ENCODE measurements at regions not wholly inside any gene's neighbourhood (a gene's known extent, or its start where the extent isn't known, plus 50 kb on each side); places are given as distances from the start of the nearest gene placed in this dataset.

GRCh38 chr12:27907766-27908165 lies 64.8 kb downstream of the PTHLH start:
- no peak for DNase-seq (ENCODE audit: low read depth, low spot score)

GRCh38 chr12:27906658-27907473 lies 65.7 kb downstream of the PTHLH start:
- DNase-seq (ENCODE audit: low read depth, low spot score): no peak

- no peak for DNase-seq (ENCODE audit: low read depth, low spot score)
Observed at GRCh38 chr12:27906127-27906500, 66.4 kb downstream of the PTHLH start.

GRCh38 chr12:27905285-27906126 lies 67.0 kb downstream of the PTHLH start:
- peak; percentile 26 for DNase-seq (ENCODE audit: low read depth, low spot score)

GRCh38 chr12:27902651-27903050 lies 69.9 kb downstream of the PTHLH start:
- no peak for DNase-seq (ENCODE audit: low read depth, low spot score)

- no peak for DNase-seq (ENCODE audit: low read depth, low spot score)
Observed at GRCh38 chr12:27901959-27902358, 70.6 kb downstream of the PTHLH start.

DNA sequence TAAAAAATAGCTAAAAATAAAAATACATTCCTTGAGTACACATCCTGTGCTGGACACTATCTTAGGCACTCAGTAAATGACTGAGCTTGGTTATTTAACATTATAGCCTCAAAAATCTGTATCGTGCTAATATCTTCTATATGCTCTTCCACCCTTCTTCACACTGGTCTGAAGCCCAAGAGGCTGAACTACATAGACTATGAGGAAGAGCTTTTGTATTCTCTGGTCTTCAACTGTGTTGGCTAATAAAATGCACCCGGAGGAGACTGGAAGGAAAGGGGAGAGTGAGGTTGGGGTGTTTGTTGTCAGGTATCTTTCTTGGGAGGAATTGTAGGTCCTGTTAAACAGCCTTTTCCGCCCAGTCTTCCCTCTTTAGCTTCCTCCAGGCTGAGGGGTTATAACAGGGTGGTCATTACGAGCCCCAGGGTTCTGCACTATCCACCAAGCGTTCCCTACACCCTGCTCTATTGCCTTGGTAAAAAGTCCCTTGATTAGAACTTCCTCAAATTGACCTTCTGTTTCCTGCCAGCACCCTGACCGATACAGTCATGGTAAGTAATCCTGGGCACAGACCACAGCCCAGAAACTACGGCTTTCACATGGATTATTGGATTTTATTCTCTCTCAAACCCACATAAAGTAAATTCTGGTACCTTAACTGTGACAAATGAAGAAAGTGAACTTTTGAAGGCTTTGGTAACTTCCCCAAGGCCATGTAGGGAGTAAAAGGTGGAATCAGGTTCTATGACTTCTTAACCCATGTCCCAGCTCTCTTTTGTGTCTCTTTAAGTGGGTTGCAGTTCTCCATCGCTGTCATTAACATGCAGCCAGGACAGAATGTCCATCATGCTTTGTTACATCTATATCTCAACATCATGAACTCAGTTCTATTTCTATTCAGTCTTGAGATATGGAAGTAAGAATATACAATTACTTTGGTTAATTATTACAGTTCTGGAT lies 71.3 kb downstream of the PTHLH start:
- no peak for DNase-seq (ENCODE audit: low read depth, low spot score)

DNA sequence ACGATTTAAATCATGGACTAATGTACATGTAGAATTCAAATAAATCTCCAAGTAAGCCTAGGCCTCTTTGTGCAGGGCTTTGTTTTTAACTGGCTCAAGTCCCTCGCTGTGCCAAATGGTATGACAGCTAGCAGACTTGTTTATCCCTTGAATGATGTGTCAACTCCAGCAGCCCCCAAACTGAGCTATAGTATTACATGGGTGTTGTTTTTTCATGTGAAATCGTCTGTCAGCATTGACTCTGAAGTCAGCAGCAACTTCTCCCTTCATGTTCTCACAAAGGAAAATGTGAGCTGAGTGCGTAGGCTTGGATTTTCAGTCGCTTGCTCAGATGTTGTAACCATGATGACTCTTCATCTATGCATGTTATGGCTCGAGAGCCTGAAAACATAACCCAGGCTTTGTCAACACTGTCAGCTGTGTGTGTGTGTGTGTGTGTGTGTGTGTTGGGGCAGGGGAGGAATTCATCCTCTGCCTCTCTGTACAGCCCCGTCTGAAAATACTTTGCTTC lies 73.3 kb downstream of the PTHLH start:
- DNase-seq (ENCODE audit: low read depth, low spot score): no peak

DNA sequence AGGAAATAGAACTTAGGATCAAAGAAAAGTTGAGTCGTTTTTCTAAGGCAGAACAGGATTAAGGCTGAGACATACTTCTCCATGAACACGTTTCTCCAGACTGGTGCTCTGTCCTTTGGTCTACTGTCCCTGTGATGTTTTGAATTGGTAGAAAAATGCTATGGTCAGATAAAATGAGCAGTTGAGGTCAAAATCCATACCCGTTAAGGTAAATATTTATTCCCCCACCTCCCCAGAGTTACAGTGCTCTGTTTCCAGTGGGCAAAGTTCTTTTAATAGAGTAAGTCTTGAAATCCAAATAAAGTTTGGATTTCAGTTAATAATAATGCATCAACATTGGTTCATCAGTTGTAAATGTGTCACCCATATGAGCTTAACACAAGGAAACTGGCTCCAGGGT lies 74.5 kb downstream of the PTHLH start:
- DNase-seq (ENCODE audit: low read depth, low spot score): no peak

- DNase-seq (ENCODE audit: low read depth, low spot score): no peak
Observed at GRCh38 chr12:27896419-27896990, 76.0 kb downstream of the PTHLH start.

GRCh38 chr12:27894309-27894708 lies 78.2 kb downstream of the PTHLH start:
- DNase-seq (ENCODE audit: low read depth, low spot score): no peak

DNA sequence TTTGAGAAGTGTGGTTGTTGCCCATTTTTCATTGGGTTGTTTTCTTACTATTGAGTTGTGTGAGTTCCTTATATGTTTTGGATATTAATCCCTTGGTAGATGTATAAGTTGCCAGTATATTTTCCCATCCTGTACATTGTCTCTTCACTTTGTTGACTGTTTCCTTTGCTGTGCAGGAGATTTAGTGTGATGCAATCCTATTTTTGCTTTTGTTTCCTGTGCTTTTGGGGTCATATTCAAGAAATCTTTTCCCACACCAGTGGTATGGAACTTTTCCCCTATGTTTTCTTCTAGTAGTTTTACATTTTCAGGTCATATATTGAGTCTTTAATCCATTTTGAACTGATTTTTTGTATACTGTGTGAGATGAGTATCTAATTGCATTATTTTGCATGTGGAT lies 92.8 kb downstream of the PTHLH start:
- no peak for DNase-seq (ENCODE audit: low read depth, low spot score)

- no peak for DNase-seq (ENCODE audit: low read depth, low spot score)
Observed at GRCh38 chr12:27875677-27876076, 95.6 kb upstream of the MANSC4 start.

DNA sequence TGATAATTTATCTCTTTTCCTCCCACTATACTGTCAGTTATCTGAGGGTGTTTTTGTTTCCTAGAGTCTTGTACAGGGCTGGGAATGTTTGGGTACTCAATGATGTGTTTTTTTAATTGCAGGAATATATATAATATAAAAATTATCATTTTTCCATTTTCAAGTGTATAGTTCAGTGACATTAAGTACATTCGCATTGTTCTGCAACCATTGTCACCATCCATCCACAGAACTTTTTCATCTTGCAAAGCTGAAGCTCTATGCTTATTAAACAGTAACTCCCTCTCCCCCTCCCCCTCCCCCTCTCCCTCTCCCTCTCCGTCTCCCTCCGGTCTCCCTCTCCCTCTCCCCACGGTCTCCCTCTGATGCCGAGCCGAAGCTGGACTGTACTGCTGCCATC lies 93.0 kb upstream of the MANSC4 start:
- DNase-seq (ENCODE audit: low read depth, low spot score): no peak

- DNase-seq (ENCODE audit: low read depth, low spot score): no peak
Observed at GRCh38 chr12:27871946-27872345, 91.9 kb upstream of the MANSC4 start.

DNA sequence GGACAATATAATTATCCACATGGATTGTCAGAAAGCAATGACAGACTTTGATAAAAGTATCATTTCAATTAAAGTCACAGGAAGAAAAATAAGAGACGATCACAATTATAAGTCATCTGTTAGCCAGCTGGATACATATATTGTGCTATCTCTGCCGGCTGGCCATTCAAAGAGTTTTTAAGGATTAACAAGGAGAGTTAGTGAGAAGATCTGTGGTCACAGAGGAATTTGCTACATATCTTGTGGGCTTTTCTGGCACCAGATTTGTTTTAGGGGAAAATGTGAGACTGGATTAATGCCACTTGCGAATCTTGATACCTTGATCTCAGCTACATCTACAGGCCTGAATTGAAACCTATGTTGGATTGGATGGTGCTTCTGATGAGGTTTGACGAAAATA lies 90.9 kb upstream of the MANSC4 start:
- no peak for DNase-seq (ENCODE audit: low read depth, low spot score)

DNA sequence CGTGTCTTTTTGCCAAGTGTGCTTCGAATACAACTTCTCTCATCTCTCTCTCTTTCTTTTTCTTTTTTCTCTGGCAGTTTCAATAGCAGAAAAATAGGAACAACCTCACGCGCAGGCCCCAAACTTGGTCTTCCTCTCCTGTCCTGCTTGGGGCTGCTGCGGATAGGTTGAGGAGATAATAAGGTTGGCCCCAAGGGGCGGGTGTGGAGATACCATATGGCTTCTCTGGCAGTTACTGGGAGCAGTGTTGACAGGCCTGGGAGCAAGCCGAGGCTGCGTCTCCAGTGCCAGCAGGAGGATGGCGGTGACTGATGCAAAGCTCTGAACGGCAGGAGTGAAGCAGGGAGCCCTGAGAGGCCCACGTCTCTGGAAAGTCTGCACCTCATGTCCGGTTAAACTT lies 89.5 kb upstream of the MANSC4 start:
- no peak for DNase-seq (ENCODE audit: low read depth, low spot score)

DNA sequence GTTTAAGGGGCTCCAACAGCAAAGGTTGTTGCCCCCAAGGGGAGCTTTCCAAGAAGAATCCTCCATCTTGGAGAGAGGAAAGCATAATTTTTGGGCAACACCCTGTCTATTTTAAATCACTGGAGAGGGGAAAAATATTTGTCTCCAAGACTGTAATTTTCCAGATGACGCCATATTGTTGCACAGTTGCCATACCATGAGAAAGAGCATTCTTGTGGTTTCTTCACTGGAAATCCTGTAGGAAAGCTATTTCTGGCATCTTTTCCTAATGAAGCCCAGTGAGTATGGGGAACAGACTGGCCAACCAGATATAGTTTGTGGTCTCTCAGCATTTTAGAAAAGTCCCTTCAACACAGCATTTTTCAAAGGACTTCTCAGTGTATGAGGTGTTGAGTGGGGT lies 88.1 kb upstream of the MANSC4 start:
- DNase-seq (ENCODE audit: low read depth, low spot score): no peak

DNA sequence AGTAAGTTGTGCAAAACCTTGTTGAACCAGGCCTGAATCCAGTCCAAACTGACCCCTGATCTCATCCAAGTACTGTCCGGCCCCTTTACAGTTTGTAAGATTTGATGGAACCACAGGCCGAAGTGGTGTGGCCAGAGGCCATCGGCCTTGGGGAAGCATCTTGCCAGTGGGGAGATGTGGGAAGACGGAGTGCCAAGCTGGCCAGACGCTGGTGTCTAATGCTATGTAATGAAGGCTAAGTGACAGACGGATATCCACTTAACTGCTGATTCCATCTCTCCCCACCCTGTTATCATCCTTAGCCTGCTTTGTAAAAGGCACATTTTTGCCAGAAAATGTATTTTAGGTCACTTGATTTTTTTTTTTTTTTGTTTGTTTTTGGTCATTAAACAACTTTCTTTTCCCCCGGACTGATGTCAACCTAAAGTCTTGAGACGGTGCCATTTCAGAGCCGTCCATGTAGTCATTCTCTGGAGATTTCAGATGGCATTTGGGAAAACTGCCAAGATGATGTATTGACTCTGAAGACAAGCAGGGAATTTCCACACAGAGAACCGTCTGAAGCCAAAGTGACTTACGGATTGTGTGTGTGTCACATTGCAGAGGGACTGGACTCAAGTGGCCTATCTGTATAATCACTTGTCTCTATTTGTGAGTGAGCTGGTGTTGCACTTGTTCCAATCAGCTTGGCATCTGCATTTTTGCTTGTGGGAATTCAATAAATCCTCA lies 86.5 kb upstream of the MANSC4 start:
- no peak for DNase-seq (ENCODE audit: low read depth, low spot score)

DNA sequence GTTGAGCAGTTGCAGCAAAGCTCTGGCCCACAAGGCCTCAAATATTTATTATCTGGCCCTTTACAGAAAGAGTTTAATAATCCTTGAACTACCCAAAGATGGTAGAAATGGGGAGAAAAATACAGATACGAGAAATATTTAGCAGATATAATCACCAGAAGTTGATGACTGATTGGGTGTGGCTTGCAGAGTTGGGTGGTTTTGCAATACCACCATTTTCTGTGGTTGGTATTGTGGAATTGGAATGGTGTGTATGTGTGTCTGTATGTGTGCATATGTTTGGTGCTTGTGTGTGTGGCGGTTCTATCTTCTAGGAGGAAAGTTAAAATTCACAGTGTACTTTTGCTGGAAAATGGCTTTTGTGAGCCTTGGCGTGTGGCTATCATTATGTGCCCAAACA lies 85.4 kb upstream of the MANSC4 start:
- DNase-seq (ENCODE audit: low read depth, low spot score): no peak

DNA sequence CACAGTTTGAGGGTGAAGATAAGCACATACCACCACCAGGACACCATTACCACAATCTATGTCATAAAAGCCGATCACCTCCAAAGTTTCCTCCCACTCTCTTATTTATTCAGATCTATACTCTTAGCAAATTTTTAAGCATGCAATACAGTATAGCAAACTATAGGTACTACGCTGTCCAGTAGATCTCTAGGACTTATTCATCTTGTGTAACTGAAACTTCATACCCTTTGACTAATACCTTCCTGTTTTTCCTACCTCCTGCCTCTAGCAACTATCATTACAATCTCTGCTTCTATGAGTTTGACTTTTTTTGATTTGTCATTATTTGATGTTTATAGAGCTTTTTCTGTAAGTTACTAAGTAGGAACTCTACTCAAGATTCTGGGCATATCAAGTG lies 84.5 kb upstream of the MANSC4 start:
- DNase-seq (ENCODE audit: low read depth, low spot score): no peak
